ENCODE measurements at regions not wholly inside any gene's neighbourhood (a gene's known extent, or its start where the extent isn't known, plus 50 kb on each side); places are given as distances from the start of the nearest gene placed in this dataset.

GRCh38 chr3:14281053-14281452 lies 102.4 kb downstream of the LSM3 start:
- Histone ChIP-seq H3K27me3 (no peaks in the 10 kb centered on the region), H3K4me1 (peaks cover 25% of the 10 kb centered on the region), H3K27ac (no peak overlapping the region), H4K20me1 (ENCODE audit: low read depth) (no peaks in the 10 kb centered on the region), H2AFZ (replicated peaks) (no peak overlapping the region), H3K79me2 (ENCODE audit: low read depth) (no peaks in the 10 kb centered on the region), H3F3A (ENCODE audit: low read depth) (no peaks in the 10 kb centered on the region), H3K4me3 (no peak overlapping the region), H3K9me3 (ENCODE audit: low read depth) (no peaks in the 10 kb centered on the region), H3K4me2 (no peak overlapping the region), H3K9ac (no peak overlapping the region), H3K36me3 (no peaks in the 10 kb centered on the region)
- H3K36me3 Mint-ChIP-seq, result no peaks in the 10 kb centered on the region
- no peaks in the 10 kb centered on the region for H3K9me3 Mint-ChIP-seq
- peaks cover 13% of the 10 kb centered on the region for H3K27me3 Mint-ChIP-seq (ENCODE audit: insufficient read depth, low read depth)
- no peak for TF ChIP-seq CTCF (IDR thresholded peaks at IDR 0.05)
- no peak for TF ChIP-seq EZH2phosphoT487 (IDR thresholded peaks at IDR 0.05)
- TF ChIP-seq EZH2 (IDR thresholded peaks at IDR 0.05), result no peak
- no peak overlapping the region for H3K27ac Mint-ChIP-seq
- DNase-seq (ENCODE audit: low spot score), result no peak
- H3K4me3 Mint-ChIP-seq, result no peak overlapping the region
- peaks cover 31% of the 10 kb centered on the region for H3K4me1 Mint-ChIP-seq

- Mint-ChIP-seq H3K27me3 (ENCODE audit: insufficient read depth, low read depth) (peaks cover 13% of the 10 kb centered on the region), H3K9me3 (no peaks in the 10 kb centered on the region), H3K36me3 (no peaks in the 10 kb centered on the region), H3K4me3 (no peak overlapping the region), H3K27ac (no peak overlapping the region), H3K4me1 (peaks cover 30% of the 10 kb centered on the region)
- H3K79me2 ChIP-seq (ENCODE audit: low read depth), result no peaks in the 10 kb centered on the region
- H3K27ac ChIP-seq, result no peak overlapping the region
- H4K20me1 ChIP-seq (ENCODE audit: low read depth), result no peaks in the 10 kb centered on the region
- H3K9me3 ChIP-seq (ENCODE audit: low read depth), result no peaks in the 10 kb centered on the region
- H3K4me1 ChIP-seq, result peaks cover 25% of the 10 kb centered on the region
- H3K4me3 ChIP-seq, result no peak overlapping the region
- no peaks in the 10 kb centered on the region for H3F3A ChIP-seq (ENCODE audit: low read depth)
- no peaks in the 10 kb centered on the region for H3K27me3 ChIP-seq
- no peak for DNase-seq (ENCODE audit: low spot score)
- no peak overlapping the region for H3K9ac ChIP-seq
- no peak overlapping the region for H3K4me2 ChIP-seq
- TF ChIP-seq CTCF (IDR thresholded peaks at IDR 0.05) (no peak), EZH2phosphoT487 (IDR thresholded peaks at IDR 0.05) (no peak), EZH2 (IDR thresholded peaks at IDR 0.05) (no peak)
- H3K36me3 ChIP-seq, result no peaks in the 10 kb centered on the region
- H2AFZ ChIP-seq (replicated peaks), result no peak overlapping the region
These were observed 103.5 kb downstream of the LSM3 start for GRCh38 chr3:14282001-14282705.

- TF ChIP-seq EZH2 (IDR thresholded peaks at IDR 0.05) (no peak), CTCF (IDR thresholded peaks at IDR 0.05) (no peak), EZH2phosphoT487 (IDR thresholded peaks at IDR 0.05) (no peak)
- Histone ChIP-seq H3F3A (ENCODE audit: low read depth) (no peaks in the 10 kb centered on the region), H3K9ac (no peak overlapping the region), H4K20me1 (ENCODE audit: low read depth) (no peaks in the 10 kb centered on the region), H3K27me3 (no peaks in the 10 kb centered on the region), H2AFZ (replicated peaks) (no peak overlapping the region), H3K9me3 (ENCODE audit: low read depth) (no peaks in the 10 kb centered on the region), H3K4me1 (peaks cover 25% of the 10 kb centered on the region), H3K27ac (no peak overlapping the region), H3K79me2 (ENCODE audit: low read depth) (no peaks in the 10 kb centered on the region), H3K36me3 (no peaks in the 10 kb centered on the region), H3K4me2 (no peak overlapping the region), H3K4me3 (no peak overlapping the region)
- DNase-seq (ENCODE audit: low spot score), result no peak
- Mint-ChIP-seq H3K27ac (no peak overlapping the region), H3K4me1 (peaks cover 27% of the 10 kb centered on the region), H3K36me3 (no peaks in the 10 kb centered on the region), H3K9me3 (no peaks in the 10 kb centered on the region), H3K27me3 (ENCODE audit: insufficient read depth, low read depth) (peaks cover 11% of the 10 kb centered on the region), H3K4me3 (no peak overlapping the region)
These were observed 104.1 kb downstream of the LSM3 start for GRCh38 chr3:14282706-14283075.
